K562 (cell line): ENCODE measurements at regions not wholly inside any gene's neighbourhood (a gene's known extent, or its start where the extent isn't known, plus 50 kb on each side); places are given as distances from the start of the nearest gene placed in this dataset.

Experiments
- MAZ ChIP-seq, 2 experiments: fragments of 450-650 bp in 1 of 2; sonication (generic) in 1 of 2; formaldehyde crosslinking; IDR thresholded peaks in 1 of 2; conservative IDR thresholded peaks in 1 of 2; 2 replicates each; pipeline versions ENCODE4 v1.4.0 to v1.5.0; 2020; ENCODE audit warnings: mild to moderate bottlenecking in 1 of 2, missing genetic modification reagents in 1 of 2
- POLR2A ChIP-seq: fragments of 450-650 bp; conservative IDR thresholded peaks from 2 replicates; pipeline ENCODE4 v1.6.1; 2016
- TF ChIP-seq, protein P1 (sequence below): sonication (generic); formaldehyde crosslinking; IDR thresholded peaks from 2 replicates; pipeline ENCODE4 v1.5.0; 2020; ENCODE audit warnings: missing genetic modification reagents

- TF ChIP-seq, protein P1, sequence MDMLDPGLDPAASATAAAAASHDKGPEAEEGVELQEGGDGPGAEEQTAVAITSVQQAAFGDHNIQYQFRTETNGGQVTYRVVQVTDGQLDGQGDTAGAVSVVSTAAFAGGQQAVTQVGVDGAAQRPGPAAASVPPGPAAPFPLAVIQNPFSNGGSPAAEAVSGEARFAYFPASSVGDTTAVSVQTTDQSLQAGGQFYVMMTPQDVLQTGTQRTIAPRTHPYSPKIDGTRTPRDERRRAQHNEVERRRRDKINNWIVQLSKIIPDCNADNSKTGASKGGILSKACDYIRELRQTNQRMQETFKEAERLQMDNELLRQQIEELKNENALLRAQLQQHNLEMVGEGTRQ (CRISPR knock-in tag), result no peak
- no peak for TF ChIP-seq POLR2A
- no peak for TF ChIP-seq MAZ (CRISPR knock-in tag; conservative IDR thresholded peaks at IDR 0.05 in 1 of 2, IDR thresholded peaks at IDR 0.05 in 1 of 2)
Observed at GRCh38 chr1:67896826-67897225, 63.6 kb upstream of the GNG12 start.
